OCI-LY7 (cell line): ENCODE measurements at regions not wholly inside any gene's neighbourhood (a gene's known extent, or its start where the extent isn't known, plus 50 kb on each side); places are given as distances from the start of the nearest gene placed in this dataset.

ENCODE experiments used
- BruUV-seq: library from RNA; stranded (reverse); fragments of 400-500 nt; replicated peaks from 2 replicates; lab custom pipeline; 2021; lab: Mats Ljungman, UMichigan
- CTCF ChIA-PET: fragments of 300-600 bp; sonication (Branson Sonifier 250); formaldehyde crosslinking; loops from one replicate; lab custom pipeline; 2022; ENCODE audit warnings: antibody characterized with exemption; ENCODE audit not compliant: unreplicated experiment; lab: Charles Lee
- POLR2A ChIA-PET: fragments of 300-600 bp; sonication (Branson Sonifier 250); formaldehyde crosslinking; loops from one replicate; lab custom pipeline; 2022; ENCODE audit warnings: antibody characterized with exemption; lab: Charles Lee
- DNase-seq: peaks from one replicate; pipeline ENCODE4 v3.0.0-alpha.2; 2015; ENCODE audit warnings: low spot score
- H2AFZ ChIP-seq: fragments of 200-600 bp; sonication (generic), shearing (Covaris generic); 2 replicates; pipeline ENCODE4 v1.6.1; 2014; ENCODE audit warnings: mild to moderate bottlenecking, antibody characterized with exemption, low read length, moderate library complexity
- H3K27ac ChIP-seq: fragments of 200-600 bp; sonication (generic); 2 replicates; pipeline ENCODE4 v1.5.1; 2014; ENCODE audit warnings: mixed run types, low read depth, mild to moderate bottlenecking, moderate library complexity, low read length, inconsistent platforms; ENCODE audit not compliant: poor library complexity, severe bottlenecking
- H3K36me3 ChIP-seq: fragments of 200-600 bp; sonication (generic); 2 replicates; pipeline ENCODE4 v1.6.1; 2014; ENCODE audit warnings: mild to moderate bottlenecking, antibody characterized with exemption, low read length, moderate library complexity, mixed read lengths; ENCODE audit not compliant: insufficient read depth
- H3K4me1 ChIP-seq: fragments of 200-600 bp; sonication (generic); 2 replicates; pipeline ENCODE4 v1.5.1; 2014; ENCODE audit warnings: mild to moderate bottlenecking, low read length; ENCODE audit not compliant: insufficient read depth, poor library complexity, severe bottlenecking
- H3K4me2 ChIP-seq: fragments of 200-600 bp; sonication (generic); 2 replicates; pipeline ENCODE4 v1.6.1; 2014; ENCODE audit warnings: mild to moderate bottlenecking, low read length
- H3K4me3 ChIP-seq: fragments of 200-600 bp; sonication (generic); 2 replicates; pipeline ENCODE4 v1.5.1; 2014; ENCODE audit warnings: mild to moderate bottlenecking, low read depth, low read length; ENCODE audit not compliant: poor library complexity, severe bottlenecking
- H3K79me2 ChIP-seq: fragments of 200-600 bp; sonication (generic); 2 replicates; pipeline ENCODE4 v1.6.1; 2016; ENCODE audit warnings: low read depth, mild to moderate bottlenecking, low read length, moderate library complexity, mixed read lengths; ENCODE audit not compliant: insufficient read depth
- H3K9me2 ChIP-seq: fragments of 200-600 bp; sonication (generic); 2 replicates; pipeline ENCODE4 v1.6.1; 2016; ENCODE audit warnings: mild to moderate bottlenecking, low read length, mixed read lengths; ENCODE audit not compliant: insufficient read depth
- H3K9me3 ChIP-seq: fragments of 200-600 bp; sonication (generic); 2 replicates; pipeline ENCODE4 v1.6.1; 2014; ENCODE audit warnings: mild to moderate bottlenecking, mixed run types, low read length, mixed read lengths
- H4K20me1 ChIP-seq: fragments of 200-600 bp; sonication (generic); 2 replicates; pipeline ENCODE4 v1.6.1; 2014; ENCODE audit warnings: mild to moderate bottlenecking, antibody characterized with exemption, low read length, moderate library complexity, mixed read lengths; ENCODE audit not compliant: insufficient read depth
- CTCF ChIP-seq: fragments of 200-600 bp; sonication (generic); conservative IDR thresholded peaks from 2 replicates; pipeline ENCODE4 v1.5.1; 2014; ENCODE audit warnings: mild to moderate bottlenecking, antibody characterized with exemption, low read length, moderate library complexity, mixed read lengths
- EZH2phosphoT487 ChIP-seq: fragments of 200-600 bp; sonication (generic); IDR thresholded peaks from 2 replicates; pipeline ENCODE4 v1.6.1; 2018; ENCODE audit warnings: low read depth, borderline replicate concordance, mild to moderate bottlenecking, mixed run types, antibody characterized with exemption, low read length, moderate library complexity, mixed read lengths
- intact Hi-C: fragments of 100-400 bp; cut with micrococcal nuclease; formaldehyde crosslinking; loops from one replicate; pipeline ENCODE4 v1.10.0; 2022; ENCODE audit not compliant: unreplicated experiment

- BruUV-seq, result no TSS peak
- ChIA-PET CTCF (no interaction called here), POLR2A (no interaction called here)
- Histone ChIP-seq H3K79me2 (no peaks in the 10 kb centered on the region), H2AFZ (no peak overlapping the region), H3K27ac (no peak overlapping the region), H3K4me1 (no peaks in the 10 kb centered on the region), H3K4me2 (no peak overlapping the region), H3K9me2 (no peaks in the 10 kb centered on the region), H3K36me3 (no peaks in the 10 kb centered on the region), H4K20me1 (no peaks in the 10 kb centered on the region), H3K9me3 (no peaks in the 10 kb centered on the region), H3K4me3 (no peak overlapping the region)
- DNase-seq, result no peak
- TF ChIP-seq CTCF, result no peak
- TF ChIP-seq EZH2phosphoT487, result no peak
- intact Hi-C loops, result no loop called here
Measured at GRCh38 chr3:16024548-16024947, 149.9 kb upstream of the GALNT15 start.

- POLR2A ChIA-PET, result no interaction called here
- no peaks in the 10 kb centered on the region for H3K79me2 ChIP-seq
- no peaks in the 10 kb centered on the region for H3K36me3 ChIP-seq
- intact Hi-C loops, result no loop called here
- no peaks in the 10 kb centered on the region for H3K9me3 ChIP-seq
- no TSS peak for BruUV-seq
- CTCF ChIA-PET, result no interaction called here
- no peak overlapping the region for H3K27ac ChIP-seq
- no peaks in the 10 kb centered on the region for H3K9me2 ChIP-seq
- H2AFZ ChIP-seq, result no peak overlapping the region
- no peak for DNase-seq
- H3K4me1 ChIP-seq, result no peaks in the 10 kb centered on the region
- no peak overlapping the region for H3K4me2 ChIP-seq
- no peaks in the 10 kb centered on the region for H4K20me1 ChIP-seq
- TF ChIP-seq EZH2phosphoT487 (no peak), CTCF (no peak)
- H3K4me3 ChIP-seq, result no peak overlapping the region
Measured at GRCh38 chr3:16026753-16027152, 147.7 kb upstream of the GALNT15 start.

- no peak overlapping the region for H3K27ac ChIP-seq
- no peaks in the 10 kb centered on the region for H3K4me1 ChIP-seq
- CTCF ChIA-PET, result no interaction called here
- no peaks in the 10 kb centered on the region for H3K9me3 ChIP-seq
- H3K4me2 ChIP-seq, result no peak overlapping the region
- no peaks in the 10 kb centered on the region for H4K20me1 ChIP-seq
- intact Hi-C loops, result no loop called here
- TF ChIP-seq CTCF, result no peak
- TF ChIP-seq EZH2phosphoT487, result no peak
- no peaks in the 10 kb centered on the region for H3K9me2 ChIP-seq
- H2AFZ ChIP-seq, result no peak overlapping the region
- no peak overlapping the region for H3K4me3 ChIP-seq
- no peak for DNase-seq
- POLR2A ChIA-PET, result no interaction called here
- no peaks in the 10 kb centered on the region for H3K79me2 ChIP-seq
- no peaks in the 10 kb centered on the region for H3K36me3 ChIP-seq
- no TSS peak for BruUV-seq
Measured at GRCh38 chr3:16028604-16029003, 145.9 kb upstream of the GALNT15 start.
